Immature natural killer cell (primary cell): ENCODE measurements at regions not wholly inside any gene's neighbourhood (a gene's known extent, or its start where the extent isn't known, plus 50 kb on each side); places are given as distances from the start of the nearest gene placed in this dataset.

Source experiments
- DNase-seq, 3 donors: peaks; one replicate each; pipeline ENCODE4 v3.0.0; 2022; ENCODE audit warnings: mixed read lengths in 1 of 3
- H3K27ac Mint-ChIP-seq, 6 donors: one replicate each; pipeline ENCODE4 v1.8.0; 2020; ENCODE audit warnings: mixed read lengths in 6 of 6, mild to moderate bottlenecking in 5 of 6, inconsistent platforms in 4 of 6, moderate library complexity in 3 of 6
- H3K27me3 Mint-ChIP-seq, 3 donors: one replicate each; pipeline ENCODE4 v1.8.0; 2020 to 2021; ENCODE audit warnings: low read depth in 3 of 3, mild to moderate bottlenecking in 3 of 3, mixed read lengths in 3 of 3, moderate library complexity in 3 of 3, inconsistent platforms in 1 of 3
- H3K36me3 Mint-ChIP-seq, 3 donors: one replicate each; pipeline ENCODE4 v1.8.0; 2020; ENCODE audit warnings: mixed read lengths in 3 of 3, inconsistent platforms in 2 of 3, mild to moderate bottlenecking in 2 of 3
- H3K4me1 Mint-ChIP-seq, 2 donors: one replicate each; pipeline ENCODE4 v1.8.0; 2020; ENCODE audit warnings: inconsistent platforms in 2 of 2, mild to moderate bottlenecking in 2 of 2, mixed read lengths in 2 of 2, moderate library complexity in 1 of 2
- H3K4me3 Mint-ChIP-seq, 5 donors: one replicate each; pipeline ENCODE4 v1.8.0; 2020; ENCODE audit warnings: mild to moderate bottlenecking in 5 of 5, mixed read lengths in 5 of 5, inconsistent platforms in 3 of 5, moderate library complexity in 3 of 5
- H3K9me3 Mint-ChIP-seq, 6 donors: one replicate each; pipeline ENCODE4 v1.8.0; 2020; ENCODE audit warnings: mild to moderate bottlenecking in 6 of 6, mixed read lengths in 6 of 6, inconsistent platforms in 4 of 6, moderate library complexity in 3 of 6

GRCh38 chr2:235277485-235277884 lies 216.4 kb upstream of the AGAP1 start:
- peaks cover 12 to 22% (median 14%) of the 10 kb centered on the region in 3 donors for H3K27me3 Mint-ChIP-seq

GRCh38 chr2:235278771-235279355 lies 215.0 kb upstream of the AGAP1 start:
- H3K36me3 Mint-ChIP-seq = no peaks in the 10 kb centered on the region
- no peak overlapping the region for H3K27ac Mint-ChIP-seq
- DNase-seq = no peak
- peaks cover 0 to 10% (median 2%) of the 10 kb centered on the region in 6 donors for H3K9me3 Mint-ChIP-seq
- H3K4me3 Mint-ChIP-seq = no peak overlapping the region
- H3K4me1 Mint-ChIP-seq = no peaks in the 10 kb centered on the region
- H3K27me3 Mint-ChIP-seq = peaks cover 8 to 25% (median 11%) of the 10 kb centered on the region in 3 donors

More at GRCh38 chr2:235277485-235277884, 216.4 kb upstream of the AGAP1 start:
- no peak overlapping the region for H3K4me3 Mint-ChIP-seq
- DNase-seq = no peak
- H3K27ac Mint-ChIP-seq = no peak overlapping the region
- no peaks in the 10 kb centered on the region for H3K36me3 Mint-ChIP-seq
- H3K4me1 Mint-ChIP-seq = no peaks in the 10 kb centered on the region
- H3K9me3 Mint-ChIP-seq = peaks cover 0 to 10% (median 2%) of the 10 kb centered on the region in 6 donors

GRCh38 chr2:235279965-235280364 lies 213.9 kb upstream of the AGAP1 start:
- Mint-ChIP-seq H3K4me1 (no peaks in the 10 kb centered on the region), H3K9me3 (peaks cover 0 to 6% (median 0%) of the 10 kb centered on the region in 6 donors), H3K36me3 (no peaks in the 10 kb centered on the region), H3K27me3 (peaks cover 7 to 22% (median 9%) of the 10 kb centered on the region in 3 donors), H3K4me3 (no peak overlapping the region), H3K27ac (no peak overlapping the region)
- no peak for DNase-seq

GRCh38 chr2:235283246-235283645 lies 210.6 kb upstream of the AGAP1 start:
- Mint-ChIP-seq H3K9me3 (peaks cover 0 to 2% (median 0%) of the 10 kb centered on the region in 6 donors), H3K4me3 (no peak overlapping the region), H3K27me3 (peaks cover 8 to 20% (median 16%) of the 10 kb centered on the region in 3 donors), H3K36me3 (no peaks in the 10 kb centered on the region), H3K27ac (no peak overlapping the region), H3K4me1 (no peaks in the 10 kb centered on the region)
- no peak for DNase-seq

GRCh38 chr2:235286622-235287374 lies 207.0 kb upstream of the AGAP1 start:
- Mint-ChIP-seq H3K4me3 (no peak overlapping the region), H3K27me3 (peaks cover 4 to 16% (median 14%) of the 10 kb centered on the region in 3 donors), H3K4me1 (no peaks in the 10 kb centered on the region), H3K36me3 (no peaks in the 10 kb centered on the region), H3K27ac (no peak overlapping the region), H3K9me3 (peaks cover 0 to 2% (median 0%) of the 10 kb centered on the region in 6 donors)
- DNase-seq = no peak

GRCh38 chr2:235287375-235287733 lies 206.5 kb upstream of the AGAP1 start:
- H3K27ac Mint-ChIP-seq = no peak overlapping the region
- peaks cover 4 to 15% (median 14%) of the 10 kb centered on the region in 3 donors for H3K27me3 Mint-ChIP-seq
- DNase-seq = no peak
- no peaks in the 10 kb centered on the region for H3K36me3 Mint-ChIP-seq
- no peak overlapping the region for H3K4me3 Mint-ChIP-seq
- H3K9me3 Mint-ChIP-seq = no peaks in the 10 kb centered on the region
- no peaks in the 10 kb centered on the region for H3K4me1 Mint-ChIP-seq

GRCh38 chr2:235291461-235291860 lies 202.4 kb upstream of the AGAP1 start:
- H3K27ac Mint-ChIP-seq = no peak overlapping the region
- H3K36me3 Mint-ChIP-seq = no peaks in the 10 kb centered on the region
- H3K4me1 Mint-ChIP-seq = no peaks in the 10 kb centered on the region
- no peak for DNase-seq
- no peak overlapping the region for H3K4me3 Mint-ChIP-seq
- no peaks in the 10 kb centered on the region for H3K9me3 Mint-ChIP-seq
- H3K27me3 Mint-ChIP-seq = peaks cover 0 to 17% (median 6%) of the 10 kb centered on the region in 3 donors

- Mint-ChIP-seq H3K27me3 (peaks cover 0 to 19% (median 3%) of the 10 kb centered on the region in 3 donors), H3K9me3 (peaks cover 0 to 3% (median 0%) of the 10 kb centered on the region in 6 donors), H3K27ac (no peak overlapping the region), H3K4me1 (no peaks in the 10 kb centered on the region), H3K4me3 (no peak overlapping the region), H3K36me3 (no peaks in the 10 kb centered on the region)
- no peak for DNase-seq
Measured at GRCh38 chr2:235293061-235293460, 200.8 kb upstream of the AGAP1 start.

- peaks cover 0 to 15% (median 0%) of the 10 kb centered on the region in 3 donors for H3K27me3 Mint-ChIP-seq
- peaks cover 0 to 3% (median 0%) of the 10 kb centered on the region in 6 donors for H3K9me3 Mint-ChIP-seq
- no peak overlapping the region for H3K4me3 Mint-ChIP-seq
- no peaks in the 10 kb centered on the region for H3K36me3 Mint-ChIP-seq
- DNase-seq = no peak
- no peaks in the 10 kb centered on the region for H3K4me1 Mint-ChIP-seq
- no peak overlapping the region for H3K27ac Mint-ChIP-seq
Measured at GRCh38 chr2:235295831-235296230, 198.0 kb upstream of the AGAP1 start.

- Mint-ChIP-seq H3K9me3 (peaks cover 0 to 3% (median 0%) of the 10 kb centered on the region in 6 donors), H3K4me1 (no peaks in the 10 kb centered on the region), H3K36me3 (no peaks in the 10 kb centered on the region), H3K27ac (no peak overlapping the region), H3K27me3 (peaks cover 2 to 9% (median 3%) of the 10 kb centered on the region in 3 donors), H3K4me3 (no peak overlapping the region)
- no peak for DNase-seq
Measured at GRCh38 chr2:235300368-235301201, 193.3 kb upstream of the AGAP1 start.

- no peaks in the 10 kb centered on the region for H3K4me1 Mint-ChIP-seq
- no peaks in the 10 kb centered on the region for H3K36me3 Mint-ChIP-seq
- H3K4me3 Mint-ChIP-seq = no peak overlapping the region
- peaks cover 0 to 3% (median 0%) of the 10 kb centered on the region in 6 donors for H3K9me3 Mint-ChIP-seq
- no peak for DNase-seq
- H3K27ac Mint-ChIP-seq = no peak overlapping the region
- peaks cover 2 to 6% (median 3%) of the 10 kb centered on the region in 3 donors for H3K27me3 Mint-ChIP-seq
Measured at GRCh38 chr2:235301202-235302076, 192.4 kb upstream of the AGAP1 start.

- Mint-ChIP-seq H3K4me3 (no peak overlapping the region), H3K27me3 (peaks cover 2 to 3% (median 3%) of the 10 kb centered on the region in 3 donors), H3K9me3 (peaks cover 0 to 5% (median 0%) of the 10 kb centered on the region in 6 donors), H3K27ac (no peak overlapping the region), H3K36me3 (no peaks in the 10 kb centered on the region), H3K4me1 (no peaks in the 10 kb centered on the region)
- DNase-seq = no peak
Measured at GRCh38 chr2:235302263-235302662, 191.6 kb upstream of the AGAP1 start.
